ENCODE measurements at regions not wholly inside any gene's neighbourhood (a gene's known extent, or its start where the extent isn't known, plus 50 kb on each side); places are given as distances from the start of the nearest gene placed in this dataset.
"Not testable (repeated sequence)": the region's sequence is repeated elsewhere in the genome, so short reads cannot be mapped to it uniquely, and the experiment has no call there.

- Histone ChIP-seq H3K4me1 (ENCODE audit: insufficient read depth, low read length) (no peaks in the 10 kb centered on the region), H3K9me3 (ENCODE audit: control insufficient read depth, insufficient read depth, low read length) (no peaks in the 10 kb centered on the region), H3K9ac (ENCODE audit: low read depth, low read length) (no peak overlapping the region), H3K36me3 (ENCODE audit: insufficient read depth, low read length) (no peaks in the 10 kb centered on the region)
Observed at GRCh38 chr11:134609361-134610115, 197.5 kb upstream of the B3GAT1 start.

GRCh38 chr11:134607963-134608750, 196.1 kb upstream of the B3GAT1 start:
- no peaks in the 10 kb centered on the region for H3K4me1 ChIP-seq (ENCODE audit: insufficient read depth, low read length)
- H3K9me3 ChIP-seq (ENCODE audit: control insufficient read depth, insufficient read depth, low read length) = no peaks in the 10 kb centered on the region
- no peak overlapping the region for H3K9ac ChIP-seq (ENCODE audit: low read depth, low read length)
- no peaks in the 10 kb centered on the region for H3K36me3 ChIP-seq (ENCODE audit: insufficient read depth, low read length)

- no peaks in the 10 kb centered on the region for H3K36me3 ChIP-seq (ENCODE audit: insufficient read depth, low read length)
- H3K4me1 ChIP-seq (ENCODE audit: insufficient read depth, low read length) = no peaks in the 10 kb centered on the region
- H3K9ac ChIP-seq (ENCODE audit: low read depth, low read length) = no peak overlapping the region
- no peaks in the 10 kb centered on the region for H3K9me3 ChIP-seq (ENCODE audit: control insufficient read depth, insufficient read depth, low read length)
Observed at GRCh38 chr11:134606251-134606650, 194.2 kb upstream of the B3GAT1 start.

GRCh38 chr11:134604886-134605285, 192.8 kb upstream of the B3GAT1 start:
- no peaks in the 10 kb centered on the region for H3K4me1 ChIP-seq (ENCODE audit: insufficient read depth, low read length)
- no peaks in the 10 kb centered on the region for H3K9me3 ChIP-seq (ENCODE audit: control insufficient read depth, insufficient read depth, low read length)
- H3K9ac ChIP-seq (ENCODE audit: low read depth, low read length) = no peak overlapping the region
- H3K36me3 ChIP-seq (ENCODE audit: insufficient read depth, low read length) = no peaks in the 10 kb centered on the region

GRCh38 chr11:134599299-134599771, 187.3 kb upstream of the B3GAT1 start:
- Histone ChIP-seq H3K36me3 (ENCODE audit: insufficient read depth, low read length) (no peaks in the 10 kb centered on the region), H3K4me1 (ENCODE audit: insufficient read depth, low read length) (no peaks in the 10 kb centered on the region), H3K9ac (ENCODE audit: low read depth, low read length) (no peak overlapping the region), H3K9me3 (ENCODE audit: control insufficient read depth, insufficient read depth, low read length) (no peaks in the 10 kb centered on the region)

- Histone ChIP-seq H3K9ac (ENCODE audit: low read depth, low read length) (no peak overlapping the region), H3K36me3 (ENCODE audit: insufficient read depth, low read length) (no peaks in the 10 kb centered on the region), H3K9me3 (ENCODE audit: control insufficient read depth, insufficient read depth, low read length) (no peaks in the 10 kb centered on the region), H3K4me1 (ENCODE audit: insufficient read depth, low read length) (no peaks in the 10 kb centered on the region)
Observed at GRCh38 chr11:134598368-134598767, 186.3 kb upstream of the B3GAT1 start.

- no peaks in the 10 kb centered on the region for H3K4me1 ChIP-seq (ENCODE audit: insufficient read depth, low read length)
- no peak overlapping the region for H3K9ac ChIP-seq (ENCODE audit: low read depth, low read length)
- no peaks in the 10 kb centered on the region for H3K36me3 ChIP-seq (ENCODE audit: insufficient read depth, low read length)
- no peaks in the 10 kb centered on the region for H3K9me3 ChIP-seq (ENCODE audit: control insufficient read depth, insufficient read depth, low read length)
Observed at GRCh38 chr11:134597452-134597851, 185.4 kb upstream of the B3GAT1 start.

GRCh38 chr11:134596404-134596803, 184.4 kb upstream of the B3GAT1 start:
- Histone ChIP-seq H3K9me3 (ENCODE audit: control insufficient read depth, insufficient read depth, low read length) (no peaks in the 10 kb centered on the region), H3K9ac (ENCODE audit: low read depth, low read length) (no peak overlapping the region), H3K4me1 (ENCODE audit: insufficient read depth, low read length) (no peaks in the 10 kb centered on the region)

GRCh38 chr11:134592391-134592990, 180.4 kb upstream of the B3GAT1 start:
- H3K36me3 ChIP-seq (ENCODE audit: insufficient read depth, low read length) = no peaks in the 10 kb centered on the region
- no peaks in the 10 kb centered on the region for H3K9me3 ChIP-seq (ENCODE audit: control insufficient read depth, insufficient read depth, low read length)
- no peak overlapping the region for H3K9ac ChIP-seq (ENCODE audit: low read depth, low read length)
- no peaks in the 10 kb centered on the region for H3K4me1 ChIP-seq (ENCODE audit: insufficient read depth, low read length)

More at GRCh38 chr11:134596404-134596803, 184.4 kb upstream of the B3GAT1 start:
- no peaks in the 10 kb centered on the region for H3K36me3 ChIP-seq (ENCODE audit: insufficient read depth, low read length)

GRCh38 chr11:134591338-134591737, 179.3 kb upstream of the B3GAT1 start:
- Histone ChIP-seq H3K9me3 (ENCODE audit: control insufficient read depth, insufficient read depth, low read length) (no peaks in the 10 kb centered on the region), H3K4me1 (ENCODE audit: insufficient read depth, low read length) (no peaks in the 10 kb centered on the region), H3K36me3 (ENCODE audit: insufficient read depth, low read length) (no peaks in the 10 kb centered on the region), H3K9ac (ENCODE audit: low read depth, low read length) (no peak overlapping the region)

GRCh38 chr11:134589129-134589528, 177.1 kb upstream of the B3GAT1 start:
- Histone ChIP-seq H3K36me3 (ENCODE audit: insufficient read depth, low read length) (no peaks in the 10 kb centered on the region), H3K9me3 (ENCODE audit: control insufficient read depth, insufficient read depth, low read length) (no peaks in the 10 kb centered on the region), H3K4me1 (ENCODE audit: insufficient read depth, low read length) (no peaks in the 10 kb centered on the region; the same call in 1 of the 2 replicates), H3K9ac (ENCODE audit: low read depth, low read length) (no peak overlapping the region)

- H3K9ac ChIP-seq (ENCODE audit: low read depth, low read length); H3K4me1 ChIP-seq (ENCODE audit: insufficient read depth, low read length); H3K9me3 ChIP-seq (ENCODE audit: control insufficient read depth, insufficient read depth, low read length); H3K36me3 ChIP-seq (ENCODE audit: insufficient read depth, low read length): not testable (repeated sequence)
Observed at GRCh38 chr11:134588460-134589110, 176.5 kb upstream of the B3GAT1 start.

- H3K9ac ChIP-seq (ENCODE audit: low read depth, low read length) = no peak overlapping the region
- H3K36me3 ChIP-seq (ENCODE audit: insufficient read depth, low read length) = no peaks in the 10 kb centered on the region
- no peaks in the 10 kb centered on the region; the same call in 1 of the 2 replicates for H3K4me1 ChIP-seq (ENCODE audit: insufficient read depth, low read length)
- no peaks in the 10 kb centered on the region for H3K9me3 ChIP-seq (ENCODE audit: control insufficient read depth, insufficient read depth, low read length)
Observed at GRCh38 chr11:134587345-134587744, 175.3 kb upstream of the B3GAT1 start.

- no peak overlapping the region for H3K9ac ChIP-seq (ENCODE audit: low read depth, low read length)
- H3K36me3 ChIP-seq (ENCODE audit: insufficient read depth, low read length) = no peaks in the 10 kb centered on the region
- no peaks in the 10 kb centered on the region for H3K9me3 ChIP-seq (ENCODE audit: control insufficient read depth, insufficient read depth, low read length)
- no peaks in the 10 kb centered on the region; the same call in 1 of the 2 replicates for H3K4me1 ChIP-seq (ENCODE audit: insufficient read depth, low read length)
Observed at GRCh38 chr11:134586726-134587125, 174.7 kb upstream of the B3GAT1 start.

Data from ES-I3 (cell line).